H1 (cell line): ENCODE measurements at regions not wholly inside any gene's neighbourhood (a gene's known extent, or its start where the extent isn't known, plus 50 kb on each side); places are given as distances from the start of the nearest gene placed in this dataset.

ENCODE experiments used
- CTCF ChIA-PET: fragments of 300-600 bp; sonication (Branson Sonifier 250); formaldehyde crosslinking; loops from one replicate; lab custom pipeline; 2021; ENCODE audit not compliant: partially characterized antibody; lab: Charles Lee
- POLR2A ChIA-PET: fragments of 300-600 bp; sonication (Branson Sonifier 250); formaldehyde crosslinking; loops from one replicate; lab custom pipeline; 2021; ENCODE audit warnings: inconsistent platforms; ENCODE audit not compliant: partially characterized antibody; lab: Charles Lee
- DNase-seq, 2 experiments: peaks; one replicate each; pipeline versions ENCODE4 v3.0.0 to v3.0.0-alpha.2; 2010 to 2022; ENCODE audit warnings: low spot score in 2 of 2, low read depth in 1 of 2, mixed read lengths in 1 of 2
- FAIRE-seq: peaks from 2 replicates; lab custom pipeline; 2011; peaks lifted over from hg19 to GRCh38; lab: Jason Lieb, UNC
- H2AFZ ChIP-seq: 2 replicates; pipeline ENCODE4 v1.8.1; 2012; ENCODE audit warnings: low read length, inconsistent platforms
- H2AK5ac ChIP-seq: 2 replicates; pipeline ENCODE4 v1.6.1; 2013; ENCODE audit warnings: low read depth, low read length
- H2BK120ac ChIP-seq: replicated peaks from 2 replicates; pipeline ENCODE3; 2013; ENCODE audit warnings: low read depth, low read length, inconsistent platforms
- H2BK12ac ChIP-seq: 2 replicates; pipeline ENCODE4 v1.6.1; 2013; ENCODE audit warnings: low read depth, low read length
- H2BK15ac ChIP-seq: 2 replicates; pipeline ENCODE4 v1.6.1; 2013; ENCODE audit warnings: low read length
- H2BK20ac ChIP-seq: 2 replicates; pipeline ENCODE4 v1.6.1; 2013; ENCODE audit warnings: low read length
- H2BK5ac ChIP-seq: 2 replicates; pipeline ENCODE4 v1.6.1; 2013; ENCODE audit warnings: low read depth, low read length
- H3K14ac ChIP-seq: 2 replicates; pipeline ENCODE4 v1.6.1; 2013; ENCODE audit warnings: inconsistent platforms; ENCODE audit not compliant: insufficient read length
- H3K18ac ChIP-seq: 2 replicates; pipeline ENCODE4 v1.6.1; 2013; ENCODE audit warnings: low read length; ENCODE audit errors: extremely low read depth
- H3K23ac ChIP-seq: 2 replicates; pipeline ENCODE4 v1.6.1; 2013; ENCODE audit warnings: inconsistent platforms; ENCODE audit not compliant: insufficient read length
- H3K23me2 ChIP-seq: 2 replicates; pipeline ENCODE4 v1.6.1; 2013; ENCODE audit warnings: low read depth, low read length
- H3K27ac ChIP-seq: 2 replicates; pipeline ENCODE4 v1.6.1; 2011; ENCODE audit warnings: low read depth, low read length, inconsistent platforms
- H3K27me3 ChIP-seq, 4 experiments: replicated peaks in 1 of 4; 1 replicate in 1 of 4; 2 replicates in 3 of 4; pipeline versions ENCODE4 v1.6.1 to v1.8.1; 2011 to 2013; ENCODE audit warnings: low read length in 3 of 4, mild to moderate bottlenecking in 3 of 4, inconsistent platforms in 2 of 4, mixed read lengths in 2 of 4, moderate library complexity in 1 of 4; ENCODE audit not compliant: control insufficient read depth in 3 of 4, insufficient read depth in 3 of 4; ENCODE audit errors: extremely low read depth in 1 of 4
- H3K36me3 ChIP-seq, 4 experiments: 2 replicates each; pipeline versions ENCODE4 v1.6.1 to v1.8.1; 2011 to 2013; ENCODE audit warnings: mild to moderate bottlenecking in 4 of 4, low read length in 3 of 4, moderate library complexity in 2 of 4, control low read depth in 1 of 4, inconsistent platforms in 1 of 4; ENCODE audit not compliant: insufficient read depth in 4 of 4, control insufficient read depth in 2 of 4
- H3K4ac ChIP-seq: replicated peaks from 2 replicates; pipeline ENCODE3; 2013; ENCODE audit warnings: low read length, low read depth, mixed read lengths, inconsistent platforms; ENCODE audit not compliant: insufficient read length
- H3K4me1 ChIP-seq, 4 experiments: replicated peaks in 1 of 4; 1 replicate in 1 of 4; 2 replicates in 3 of 4; pipeline versions ENCODE4 v1.6.1 to v1.8.1; 2011 to 2013; ENCODE audit warnings: low read length in 3 of 4, inconsistent platforms in 2 of 4, mixed read lengths in 1 of 4; ENCODE audit not compliant: insufficient read depth in 4 of 4, control insufficient read depth in 3 of 4
- H3K4me2 ChIP-seq, 2 experiments: 2 replicates each; pipeline versions ENCODE4 v1.6.1 to v1.8.1; 2011 to 2013; ENCODE audit warnings: low read depth in 2 of 2, low read length in 2 of 2, control low read depth in 1 of 2, inconsistent platforms in 1 of 2, mild to moderate bottlenecking in 1 of 2; ENCODE audit not compliant: insufficient read depth in 1 of 2
- H3K4me3 ChIP-seq, 4 experiments: fragments of 200-600, 300-600 bp in 1 of 4; sonication (generic), shearing (Covaris generic), sonication (Bioruptor Twin) in 1 of 4; 2 replicates each; pipeline versions ENCODE4 v1.5.1 to v1.8.1; 2011 to 2016; ENCODE audit warnings: low read length in 4 of 4, low read depth in 3 of 4, control low read depth in 2 of 4, inconsistent platforms in 2 of 4, mild to moderate bottlenecking in 2 of 4, mixed read lengths in 1 of 4, moderate library complexity in 1 of 4; ENCODE audit not compliant: insufficient read depth in 2 of 4; ENCODE audit errors: extremely low read depth in 1 of 4
- H3K56ac ChIP-seq: replicated peaks from 2 replicates; pipeline ENCODE3; 2013; ENCODE audit warnings: low read depth, mild to moderate bottlenecking, mixed read lengths, low read length, inconsistent platforms; ENCODE audit not compliant: insufficient read length
- H3K79me1 ChIP-seq: 2 replicates; pipeline ENCODE4 v1.6.1; 2013; ENCODE audit warnings: low read depth, low read length, control low read depth
- H3K79me2 ChIP-seq, 2 experiments: 2 replicates each; pipeline versions ENCODE4 v1.6.1 to v1.8.1; 2012 to 2013; ENCODE audit warnings: low read length in 2 of 2, mild to moderate bottlenecking in 2 of 2, inconsistent platforms in 1 of 2; ENCODE audit not compliant: insufficient read depth in 2 of 2, control insufficient read depth in 1 of 2
- H3K9ac ChIP-seq, 4 experiments: replicated peaks in 1 of 4; 1 replicate in 1 of 4; 2 replicates in 3 of 4; pipeline versions ENCODE4 v1.6.1 to v1.8.1; 2011 to 2013; ENCODE audit warnings: low read depth in 3 of 4, low read length in 3 of 4, control low read depth in 2 of 4, mild to moderate bottlenecking in 2 of 4, moderate library complexity in 2 of 4, inconsistent platforms in 1 of 4; ENCODE audit errors: extremely low read depth in 1 of 4
- H3K9me3 ChIP-seq, 2 experiments: 2 replicates each; pipeline versions ENCODE4 v1.6.1 to v1.8.1; 2012 to 2013; ENCODE audit warnings: mild to moderate bottlenecking in 2 of 2, moderate library complexity in 2 of 2, control low read depth in 1 of 2, inconsistent platforms in 1 of 2, low read depth in 1 of 2, low read length in 1 of 2, mixed read lengths in 1 of 2; ENCODE audit not compliant: insufficient read depth in 2 of 2
- H4K20me1 ChIP-seq, 2 experiments: replicated peaks in 1 of 2; 2 replicates each; pipeline versions ENCODE3 to v1.8.1; 2011 to 2013; ENCODE audit warnings: inconsistent platforms in 2 of 2, low read length in 2 of 2, mild to moderate bottlenecking in 1 of 2; ENCODE audit not compliant: insufficient read depth in 2 of 2, control insufficient read depth in 1 of 2
- H4K5ac ChIP-seq: 2 replicates; pipeline ENCODE4 v1.6.1; 2013; ENCODE audit warnings: low read length, low read depth, mixed read lengths, inconsistent platforms; ENCODE audit not compliant: insufficient read length
- H4K8ac ChIP-seq: 2 replicates; pipeline ENCODE4 v1.8.0; 2013; ENCODE audit warnings: mild to moderate bottlenecking, moderate library complexity, low read length, inconsistent platforms; ENCODE audit not compliant: insufficient read depth; ENCODE audit errors: extremely low read depth
- H4K91ac ChIP-seq: replicated peaks from 2 replicates; pipeline ENCODE3; 2013; ENCODE audit warnings: low read length, mixed read lengths, inconsistent platforms; ENCODE audit not compliant: insufficient read length
- SAP30 ChIP-seq: fragments of 300-600 bp; sonication (generic); IDR thresholded peaks from 2 replicates; pipeline ENCODE4 v1.7.1; 2012; ENCODE audit warnings: low read length, moderate library complexity, mild to moderate bottlenecking, inconsistent platforms; ENCODE audit not compliant: insufficient read depth, insufficient replicate concordance
- WGBS, 2 experiments: shearing (Covaris generic) in 1 of 2; methylation state at CpG; one replicate each; pipeline versions ENCODE4 v1.1.6 to v1.1.7; 2013 to 2015; ENCODE audit warnings: low lambda C conversion rate in 2 of 2, mixed read lengths in 2 of 2, inconsistent platforms in 1 of 2, low coverage in 1 of 2, missing lambda C conversion rate in 1 of 2; ENCODE audit not compliant: insufficient replicate concordance in 2 of 2, insufficient coverage in 1 of 2, insufficient read length in 1 of 2; ENCODE audit errors: extremely low coverage in 1 of 2, missing lambda C conversion rate in 1 of 2; 5-methylcytosine and 5-hydroxymethylcytosine counted together
- TF ChIP-seq, protein P1 (sequence below), 3 experiments: IDR thresholded peaks; 1 replicate in 2 of 3; 2 replicates in 1 of 3; pipeline versions ENCODE4 v1.5.1 to v1.6.1; 2011; ENCODE audit warnings: low read length in 3 of 3, mild to moderate bottlenecking in 3 of 3, inconsistent platforms in 2 of 3, low read depth in 1 of 3, moderate library complexity in 1 of 3; ENCODE audit not compliant: insufficient read depth in 1 of 3; ENCODE audit errors: control extremely low read depth in 1 of 3

DNA sequence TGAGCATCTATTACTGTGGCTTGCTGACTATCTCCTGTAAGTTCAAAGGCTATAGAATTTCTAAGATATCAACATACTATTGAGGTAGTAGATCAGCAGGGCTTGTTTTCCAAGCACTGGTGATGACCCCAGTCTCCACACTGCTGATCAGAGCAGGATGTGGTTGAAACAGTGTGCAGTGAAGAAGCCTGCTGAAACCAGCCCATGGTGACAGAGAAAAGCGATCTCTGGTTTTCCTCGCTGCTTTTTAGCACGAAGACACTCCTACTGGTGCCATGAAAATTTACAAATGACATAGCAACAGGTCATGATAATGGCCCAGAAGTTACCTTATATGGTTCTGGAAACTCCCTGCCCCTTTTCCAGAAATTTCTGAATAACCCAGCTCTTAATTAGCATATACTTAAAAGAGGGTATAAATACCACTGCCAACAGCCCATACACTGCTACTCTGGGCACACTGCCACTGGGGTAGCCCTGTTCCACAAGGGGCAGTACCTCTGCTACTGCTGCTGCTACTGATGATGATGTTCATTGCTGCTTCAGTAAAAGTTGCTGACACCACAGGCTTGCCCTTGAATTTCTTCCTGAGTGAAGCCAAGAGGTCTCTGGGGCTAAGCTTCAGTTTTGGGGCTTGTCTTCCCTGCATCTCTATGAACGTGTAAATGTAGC is 1689.5 kb upstream of the PCDH10 start:
- Histone ChIP-seq H3K79me1 (no peaks in the 10 kb centered on the region), H4K5ac (no peak overlapping the region), H3K79me2 (no peaks in the 10 kb centered on the region), H2BK12ac (no peak overlapping the region), H3K9ac (no peak overlapping the region), H2AK5ac (no peak overlapping the region), H3K36me3 (no peaks in the 10 kb centered on the region), H3K4ac (no peak overlapping the region), H4K20me1 (no peaks in the 10 kb centered on the region), H3K9me3 (no peaks in the 10 kb centered on the region), H3K23me2 (no peaks in the 10 kb centered on the region), H3K14ac (no peak overlapping the region), H2BK5ac (no peak overlapping the region), H2BK120ac (no peak overlapping the region), H3K23ac (no peak overlapping the region), H2BK15ac (no peak overlapping the region)
- ChIA-PET POLR2A (no interaction called here), CTCF (no interaction called here)
- FAIRE-seq (no peak), DNase-seq (no peak)
- no peak for TF ChIP-seq SAP30
- TF ChIP-seq, protein P1, sequence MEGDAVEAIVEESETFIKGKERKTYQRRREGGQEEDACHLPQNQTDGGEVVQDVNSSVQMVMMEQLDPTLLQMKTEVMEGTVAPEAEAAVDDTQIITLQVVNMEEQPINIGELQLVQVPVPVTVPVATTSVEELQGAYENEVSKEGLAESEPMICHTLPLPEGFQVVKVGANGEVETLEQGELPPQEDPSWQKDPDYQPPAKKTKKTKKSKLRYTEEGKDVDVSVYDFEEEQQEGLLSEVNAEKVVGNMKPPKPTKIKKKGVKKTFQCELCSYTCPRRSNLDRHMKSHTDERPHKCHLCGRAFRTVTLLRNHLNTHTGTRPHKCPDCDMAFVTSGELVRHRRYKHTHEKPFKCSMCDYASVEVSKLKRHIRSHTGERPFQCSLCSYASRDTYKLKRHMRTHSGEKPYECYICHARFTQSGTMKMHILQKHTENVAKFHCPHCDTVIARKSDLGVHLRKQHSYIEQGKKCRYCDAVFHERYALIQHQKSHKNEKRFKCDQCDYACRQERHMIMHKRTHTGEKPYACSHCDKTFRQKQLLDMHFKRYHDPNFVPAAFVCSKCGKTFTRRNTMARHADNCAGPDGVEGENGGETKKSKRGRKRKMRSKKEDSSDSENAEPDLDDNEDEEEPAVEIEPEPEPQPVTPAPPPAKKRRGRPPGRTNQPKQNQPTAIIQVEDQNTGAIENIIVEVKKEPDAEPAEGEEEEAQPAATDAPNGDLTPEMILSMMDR (IDR thresholded peaks at IDR 0.05; ENCODE audit: control extremely low read depth in 1 of 3, insufficient read depth in 1 of 3, low read depth in 1 of 3, low read length in 3 of 3): peak in 2 of 3 experiments; percentile 2 to 10; a peak in 1 of 4 replicates
- TF ChIP-seq, all 59 proteins: peak for 1
- Histone ChIP-seq H3K27ac (no peak overlapping the region), H3K4me1 (no peaks in the 10 kb centered on the region), H3K4me2 (no peak overlapping the region), H2BK20ac (no peak overlapping the region), H4K8ac (no peak overlapping the region), H3K4me3 (no peak overlapping the region), H2AFZ (no peak overlapping the region; the same call in 1 of the 2 replicates), H4K91ac (no peak overlapping the region), H3K56ac (no peak overlapping the region), H3K27me3 (no peaks in the 10 kb centered on the region), H3K18ac (no peak overlapping the region)
- 77% methylated on average over 4 of the region's 4 CpGs; no CpG with 5 or more reads in 1 of the 2 experiments for WGBS, 2 experiments
